OCI-LY1 (cell line): ENCODE measurements at regions not wholly inside any gene's neighbourhood (a gene's known extent, or its start where the extent isn't known, plus 50 kb on each side); places are given as distances from the start of the nearest gene placed in this dataset.

Experiments
- EZH2 ChIP-seq: fragments of 200-600 bp; sonication (generic), shearing (Covaris generic); IDR thresholded peaks from 2 replicates; pipeline ENCODE4 v1.8.0; 2017; ENCODE audit warnings: borderline replicate concordance, mixed run types, mild to moderate bottlenecking, antibody characterized with exemption, low read length, moderate library complexity, mixed read lengths
- TF ChIP-seq, protein P1 (sequence below): fragments of 200-600 bp; sonication (generic), shearing (Covaris generic); IDR thresholded peaks from 2 replicates; pipeline ENCODE4 v1.5.1; 2017; ENCODE audit warnings: mild to moderate bottlenecking, antibody characterized with exemption, low read length, moderate library complexity, mixed read lengths

DNA sequence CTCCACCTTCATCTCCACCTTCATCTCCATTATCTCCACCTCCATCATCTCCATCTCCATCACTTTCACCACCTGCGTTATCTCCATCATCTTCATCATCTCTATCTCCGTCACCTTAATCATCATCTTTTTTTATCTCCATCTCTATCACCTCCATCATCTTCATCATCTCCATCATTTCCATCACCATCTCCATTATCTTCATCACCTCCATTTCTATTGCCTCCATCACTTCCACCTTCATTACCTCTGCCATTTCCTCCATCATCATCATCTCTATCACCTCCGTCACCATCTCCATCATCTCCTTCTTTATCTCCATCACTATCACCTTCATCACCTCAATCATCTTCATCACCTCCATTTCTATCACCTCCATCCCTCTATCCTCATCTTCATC, 573.5 kb downstream of the TBC1D22A start:
- TF ChIP-seq, protein P1, sequence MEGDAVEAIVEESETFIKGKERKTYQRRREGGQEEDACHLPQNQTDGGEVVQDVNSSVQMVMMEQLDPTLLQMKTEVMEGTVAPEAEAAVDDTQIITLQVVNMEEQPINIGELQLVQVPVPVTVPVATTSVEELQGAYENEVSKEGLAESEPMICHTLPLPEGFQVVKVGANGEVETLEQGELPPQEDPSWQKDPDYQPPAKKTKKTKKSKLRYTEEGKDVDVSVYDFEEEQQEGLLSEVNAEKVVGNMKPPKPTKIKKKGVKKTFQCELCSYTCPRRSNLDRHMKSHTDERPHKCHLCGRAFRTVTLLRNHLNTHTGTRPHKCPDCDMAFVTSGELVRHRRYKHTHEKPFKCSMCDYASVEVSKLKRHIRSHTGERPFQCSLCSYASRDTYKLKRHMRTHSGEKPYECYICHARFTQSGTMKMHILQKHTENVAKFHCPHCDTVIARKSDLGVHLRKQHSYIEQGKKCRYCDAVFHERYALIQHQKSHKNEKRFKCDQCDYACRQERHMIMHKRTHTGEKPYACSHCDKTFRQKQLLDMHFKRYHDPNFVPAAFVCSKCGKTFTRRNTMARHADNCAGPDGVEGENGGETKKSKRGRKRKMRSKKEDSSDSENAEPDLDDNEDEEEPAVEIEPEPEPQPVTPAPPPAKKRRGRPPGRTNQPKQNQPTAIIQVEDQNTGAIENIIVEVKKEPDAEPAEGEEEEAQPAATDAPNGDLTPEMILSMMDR: no peak
- no peak for TF ChIP-seq EZH2
